Heart left ventricle (tissue), 16 donors: ENCODE measurements at regions not wholly inside any gene's neighbourhood (a gene's known extent, or its start where the extent isn't known, plus 50 kb on each side); places are given as distances from the start of the nearest gene placed in this dataset.

Source experiments
- ATAC-seq, 4 donors: fragments of 200-7000 bp; cut with Tn5 transposase; one replicate each; pipeline ENCODE4 v1.9.1; 2020 to 2022; ENCODE audit warnings: moderate library complexity in 4 of 4, mild to moderate bottlenecking in 3 of 4, moderate number of reproducible peaks in 1 of 4
- DNase-seq, 5 donors: peaks; one replicate each; pipeline ENCODE4 v3.0.0-alpha.2; 2020
- H3K27ac ChIP-seq, 12 donors: fragments of 200-600 bp; sonication (generic) in 4 of 12; one replicate each; pipeline versions ENCODE4 v1.5.0 to v1.8.0; 2016 to 2022; ENCODE audit warnings: mild to moderate bottlenecking in 2 of 12
- H3K27me3 ChIP-seq, 9 donors: fragments of 200-600 bp; sonication (generic) in 2 of 9; one replicate each; pipeline versions ENCODE4 v1.5.1 to v1.8.0; 2016 to 2022; ENCODE audit warnings: mild to moderate bottlenecking in 3 of 9
- H3K36me3 ChIP-seq, 9 donors: fragments of 200-600 bp; sonication (generic) in 2 of 9; one replicate each; pipeline versions ENCODE4 v1.5.0 to v1.8.0; 2018 to 2022; ENCODE audit warnings: mild to moderate bottlenecking in 2 of 9
- H3K4me1 ChIP-seq, 12 donors: fragments of 200-600 bp; sonication (generic) in 4 of 12; one replicate each; pipeline versions ENCODE4 v1.5.0 to v1.8.0; 2016 to 2022; ENCODE audit warnings: mild to moderate bottlenecking in 3 of 12
- H3K4me3 ChIP-seq, 12 donors: fragments of 200-600 bp; sonication (generic) in 4 of 12; one replicate each; pipeline versions ENCODE4 v1.5.0 to v1.8.0; 2017 to 2022; ENCODE audit warnings: mild to moderate bottlenecking in 9 of 12, moderate library complexity in 4 of 12
- H3K9me3 ChIP-seq, 12 donors: fragments of 200-600 bp; sonication (generic) in 4 of 12; one replicate each; pipeline versions ENCODE4 v1.5.0 to v1.8.0; 2016 to 2022; ENCODE audit warnings: mild to moderate bottlenecking in 1 of 12
- POLR2A ChIP-seq, 2 donors: fragments of 450-650 bp; IDR thresholded peaks; one replicate each; pipeline ENCODE4 v1.6.1; 2017; ENCODE audit warnings: antibody characterized with exemption in 2 of 2, mild to moderate bottlenecking in 2 of 2, moderate library complexity in 2 of 2
- WGBS, 4 donors: extraction: QIAGEN DNeasy Blood & Tissue Kit in 2 of 4; methylation state at CpG; one replicate each; pipeline versions ENCODE4 v1.1.5 to v1.1.7; 2013 to 2018; 5-methylcytosine and 5-hydroxymethylcytosine counted together
- intact Hi-C, 10 donors: fragments of 100-400 bp; cut with DNase I; formaldehyde crosslinking; loops; one replicate each; pipeline versions ENCODE4 v1.11.1 to v1.14.2; 2022
- TF ChIP-seq, protein P1 (sequence below), 12 donors: fragments of 200-600 bp; sonication (generic) in 4 of 12; IDR thresholded peaks; one replicate each; pipeline versions ENCODE4 v1.5.0 to v1.8.0; 2018 to 2022; ENCODE audit warnings: antibody characterized with exemption in 12 of 12, mild to moderate bottlenecking in 5 of 12
- donor health status: ischemic (EF 13 %, LVEDD 7.1; RV severe dilation, severe dysfunction).
- donor health status: healthy with polysubstance abuse.
- donor health status: DM: no; HTN: yes; CAD: no.
- donor health status: DM: no; HTN: no; CAD: no.
- donor health status: ischemic (EF 25% LVEDD 6.9; RV normal size, moderate dysfunction).
- donor health status: ischemic (EF 25% LVEDD 5.7; RV mildly dilated, moderate dysfunction).
- donor health status: healthy.
- donor health status: DM: yes; HTN: yes; CAD: no.
- donor health status: ischemic (EF 35%, LVEDD 5.7; RV mildly dilated, moderate dysfunction).
- donor health status: nonischemic (EF 11% LVEDD 7.7; RV severe dilation, severe dysfunction).
- donor health status: DM: yes; HTN: yes; CAD: no.
- donor health status: PGD.
- donor health status: ischemic (EF 29% LVEDD 5.4; RV normal size, mild dysfunction).
- donor health status: nonischemic (EF 23%, LVEDD 6.1; RV moderate dilation, normal function).

DNA sequence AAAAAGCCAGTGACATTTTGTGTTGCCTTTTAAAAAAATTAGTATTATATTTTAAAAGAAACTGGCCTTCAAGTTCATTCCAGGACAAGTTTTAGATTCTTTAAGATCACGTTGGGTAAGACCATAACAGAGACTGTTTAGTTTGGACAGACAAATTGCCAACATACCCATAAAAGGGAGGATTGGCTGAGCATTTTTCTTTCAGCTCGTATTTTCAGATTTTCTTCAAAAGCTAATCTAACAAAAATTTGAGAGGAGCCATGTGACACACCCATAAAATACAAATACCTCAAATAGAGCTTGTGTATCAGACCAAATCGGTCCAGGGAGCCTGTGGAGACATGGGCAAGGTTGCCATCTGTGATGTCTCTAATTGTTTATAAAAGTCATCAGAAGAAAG, 74.6 kb upstream of the C1QTNF7 start:
- WGBS, 4 donors = 51 to 74% (median 65%) methylated on average over 3 of the region's 3 CpGs
- DNase-seq = no peak
- Histone ChIP-seq H3K36me3 (no peaks in the 10 kb centered on the region), H3K27me3 (no peaks in the 10 kb centered on the region), H3K4me3 (no peak overlapping the region), H3K27ac (no peak overlapping the region), H3K9me3 (no peaks in the 10 kb centered on the region), H3K4me1 (peaks cover 0 to 19% (median 0%) of the 10 kb centered on the region in 12 donors)
- TF ChIP-seq, protein P1, sequence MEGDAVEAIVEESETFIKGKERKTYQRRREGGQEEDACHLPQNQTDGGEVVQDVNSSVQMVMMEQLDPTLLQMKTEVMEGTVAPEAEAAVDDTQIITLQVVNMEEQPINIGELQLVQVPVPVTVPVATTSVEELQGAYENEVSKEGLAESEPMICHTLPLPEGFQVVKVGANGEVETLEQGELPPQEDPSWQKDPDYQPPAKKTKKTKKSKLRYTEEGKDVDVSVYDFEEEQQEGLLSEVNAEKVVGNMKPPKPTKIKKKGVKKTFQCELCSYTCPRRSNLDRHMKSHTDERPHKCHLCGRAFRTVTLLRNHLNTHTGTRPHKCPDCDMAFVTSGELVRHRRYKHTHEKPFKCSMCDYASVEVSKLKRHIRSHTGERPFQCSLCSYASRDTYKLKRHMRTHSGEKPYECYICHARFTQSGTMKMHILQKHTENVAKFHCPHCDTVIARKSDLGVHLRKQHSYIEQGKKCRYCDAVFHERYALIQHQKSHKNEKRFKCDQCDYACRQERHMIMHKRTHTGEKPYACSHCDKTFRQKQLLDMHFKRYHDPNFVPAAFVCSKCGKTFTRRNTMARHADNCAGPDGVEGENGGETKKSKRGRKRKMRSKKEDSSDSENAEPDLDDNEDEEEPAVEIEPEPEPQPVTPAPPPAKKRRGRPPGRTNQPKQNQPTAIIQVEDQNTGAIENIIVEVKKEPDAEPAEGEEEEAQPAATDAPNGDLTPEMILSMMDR (IDR thresholded peaks at IDR 0.05) = no peak
- TF ChIP-seq POLR2A (IDR thresholded peaks at IDR 0.05) = no peak
- no peak for ATAC-seq
- intact Hi-C loops = no loop called here

DNA sequence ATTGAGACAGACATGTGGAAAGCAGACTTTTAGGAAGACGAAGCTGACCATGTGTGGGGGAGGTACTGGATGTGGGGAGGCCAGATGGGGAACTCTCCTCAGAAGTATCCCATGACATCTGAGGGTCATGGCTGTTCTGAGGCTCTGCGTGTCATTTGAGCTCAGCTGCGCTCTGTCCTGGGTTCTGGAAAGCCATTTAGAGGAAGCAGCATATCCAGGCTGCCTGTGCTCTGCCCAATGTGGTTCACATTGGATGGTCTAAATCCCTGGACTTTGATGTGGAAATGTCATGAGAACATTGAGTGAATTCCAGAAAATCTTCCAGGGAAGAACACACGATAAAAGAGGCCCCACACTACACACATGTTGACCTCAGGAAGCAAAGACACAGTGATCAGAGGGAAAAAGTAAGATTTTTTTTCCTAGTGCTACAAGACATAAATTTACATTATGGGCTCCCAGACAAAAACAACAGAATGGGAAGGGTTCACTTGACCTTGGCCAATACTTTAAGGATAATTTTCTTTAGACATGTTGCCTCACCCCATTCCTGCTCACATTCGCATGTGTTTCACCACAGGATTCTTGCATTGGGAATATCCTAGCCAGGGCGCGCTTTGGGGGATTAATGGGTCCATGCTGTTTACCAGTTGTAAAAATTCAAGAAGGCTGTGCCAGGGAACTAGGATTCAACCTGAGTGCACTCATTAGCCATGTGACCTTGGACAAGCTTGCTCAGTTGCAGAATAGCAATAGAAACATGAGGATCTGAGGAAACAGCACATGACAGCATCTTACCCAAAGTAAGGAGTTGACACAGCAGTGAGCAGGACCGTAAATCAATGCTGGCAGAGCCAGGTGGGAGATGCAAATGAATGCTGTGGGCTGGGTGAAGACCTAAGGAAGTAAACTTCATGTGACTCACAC, 73.2 kb upstream of the C1QTNF7 start:
- H3K27ac ChIP-seq = no peak overlapping the region
- no peak for ATAC-seq
- intact Hi-C loops = no loop called here
- DNase-seq = no peak
- TF ChIP-seq, protein P1 (IDR thresholded peaks at IDR 0.05) = no peak
- TF ChIP-seq POLR2A (IDR thresholded peaks at IDR 0.05) = no peak
- H3K9me3 ChIP-seq = no peaks in the 10 kb centered on the region
- H3K4me1 ChIP-seq = peaks cover 0 to 13% (median 0%) of the 10 kb centered on the region in 12 donors
- H3K27me3 ChIP-seq = no peaks in the 10 kb centered on the region
- H3K36me3 ChIP-seq = no peaks in the 10 kb centered on the region
- H3K4me3 ChIP-seq = no peak overlapping the region
- whole genome bisulfite sequencing, 4 donors = 70 to 84% (median 76%) methylated on average over 8 of the region's 8 CpGs

DNA sequence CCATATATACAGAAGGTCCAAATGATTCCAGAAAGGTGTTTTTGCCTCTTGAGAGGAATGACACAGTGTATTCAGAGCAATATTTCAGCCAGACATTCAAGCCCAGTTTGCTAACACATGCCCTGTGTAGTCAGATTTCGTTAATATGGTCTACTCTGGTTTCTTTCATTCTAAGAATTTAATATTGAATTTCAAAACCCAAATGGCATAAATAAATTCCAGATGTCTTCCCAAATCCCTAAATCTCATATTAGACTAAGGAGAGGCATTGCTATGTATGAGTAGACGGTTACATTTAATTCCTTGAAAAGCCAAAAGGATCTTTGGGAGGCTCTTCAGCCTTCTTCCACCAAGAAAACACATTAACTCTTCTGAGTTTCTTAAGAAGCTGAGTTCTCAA, 66.3 kb upstream of the C1QTNF7 start:
- H3K27me3 ChIP-seq = no peaks in the 10 kb centered on the region
- no peaks in the 10 kb centered on the region for H3K9me3 ChIP-seq
- no peak overlapping the region for H3K4me3 ChIP-seq
- H3K4me1 ChIP-seq = peaks cover 0 to 5% (median 0%) of the 10 kb centered on the region in 12 donors
- WGBS, 4 donors = 89 to 95% (median 95%) methylated on average over 2 of the region's 2 CpGs
- no peak for ATAC-seq
- no peaks in the 10 kb centered on the region for H3K36me3 ChIP-seq
- no peak for DNase-seq
- intact Hi-C loops = no loop called here
- H3K27ac ChIP-seq = no peak overlapping the region
- TF ChIP-seq, protein P1 (IDR thresholded peaks at IDR 0.05) = no peak
- TF ChIP-seq POLR2A (IDR thresholded peaks at IDR 0.05) = no peak

DNA sequence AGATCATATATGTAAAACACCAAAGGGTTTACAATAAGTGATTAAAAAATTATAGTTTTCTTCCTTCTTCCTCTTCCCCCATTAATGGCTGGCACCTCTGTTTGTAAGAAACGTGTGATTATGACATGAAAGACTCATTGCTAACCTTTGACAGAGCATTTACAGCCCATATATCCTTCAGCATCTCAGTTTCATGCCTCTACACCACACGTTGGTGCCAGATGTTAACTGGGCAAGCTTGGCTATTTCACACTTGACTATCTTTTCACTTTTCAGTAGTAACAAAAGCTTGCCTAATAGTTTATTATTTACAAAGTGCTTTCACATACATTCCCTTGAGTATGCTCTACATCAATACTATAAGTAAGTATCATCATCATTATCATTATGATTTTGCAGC, 65.3 kb upstream of the C1QTNF7 start:
- no peak for TF ChIP-seq POLR2A (IDR thresholded peaks at IDR 0.05)
- TF ChIP-seq, protein P1 (IDR thresholded peaks at IDR 0.05) = no peak
- ATAC-seq = no peak
- H3K4me3 ChIP-seq = no peak overlapping the region
- H3K36me3 ChIP-seq = no peaks in the 10 kb centered on the region
- no peaks in the 10 kb centered on the region for H3K27me3 ChIP-seq
- H3K27ac ChIP-seq = no peak overlapping the region
- peaks cover 0 to 11% (median 0%) of the 10 kb centered on the region in 12 donors for H3K4me1 ChIP-seq
- intact Hi-C loops = no loop called here
- whole genome bisulfite sequencing, 4 donors = 56 to 68% (median 67%) methylated on average over 2 of the region's 2 CpGs
- no peaks in the 10 kb centered on the region for H3K9me3 ChIP-seq
- no peak for DNase-seq
